NCI-H2081 (cell line): ENCODE measurements at regions not wholly inside any gene's neighbourhood (a gene's known extent, or its start where the extent isn't known, plus 50 kb on each side); places are given as distances from the start of the nearest gene placed in this dataset.

Experiments
- DNase-seq, 2 experiments: peaks; one replicate each; lab custom pipeline; 2025; lab: John Stamatoyannopoulos, UW

DNA sequence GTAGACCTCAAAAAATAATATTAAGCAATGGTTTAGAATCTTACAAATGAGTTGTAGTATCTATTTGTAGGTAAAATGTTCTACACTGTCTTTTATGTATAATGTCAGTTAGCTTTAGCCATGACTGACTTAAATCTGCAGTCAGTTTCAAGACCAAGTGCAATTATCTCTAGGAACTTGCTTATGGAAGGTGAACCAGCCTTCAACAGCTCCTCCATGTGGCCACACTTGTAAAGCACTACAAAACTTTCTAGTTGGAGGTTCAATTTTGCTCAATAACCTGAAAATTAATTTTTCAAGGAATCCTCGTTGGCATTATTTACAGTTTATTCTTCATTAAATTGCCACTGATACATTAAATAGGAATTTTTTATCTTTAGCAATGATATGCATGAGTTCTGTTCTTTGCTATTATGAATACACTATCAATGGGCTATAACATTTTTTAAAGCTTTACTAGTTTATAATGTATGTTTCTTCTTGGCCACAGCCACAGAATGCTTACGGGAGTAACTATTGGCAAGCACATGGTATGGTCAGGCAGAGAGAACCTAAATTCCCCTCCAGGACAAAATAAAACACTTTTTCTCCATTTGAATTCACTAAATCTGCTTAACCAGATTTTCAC lies 315.3 kb upstream of the UBE2E2 start:
- DNase-seq, result peak; percentile 32 to 51

- DNase-seq, result no peak
Measured at GRCh38 chr3:22893101-22893500, 310.0 kb upstream of the UBE2E2 start.

- DNase-seq, result no peak
Measured at GRCh38 chr3:22893644-22894325, 309.3 kb upstream of the UBE2E2 start.

DNA sequence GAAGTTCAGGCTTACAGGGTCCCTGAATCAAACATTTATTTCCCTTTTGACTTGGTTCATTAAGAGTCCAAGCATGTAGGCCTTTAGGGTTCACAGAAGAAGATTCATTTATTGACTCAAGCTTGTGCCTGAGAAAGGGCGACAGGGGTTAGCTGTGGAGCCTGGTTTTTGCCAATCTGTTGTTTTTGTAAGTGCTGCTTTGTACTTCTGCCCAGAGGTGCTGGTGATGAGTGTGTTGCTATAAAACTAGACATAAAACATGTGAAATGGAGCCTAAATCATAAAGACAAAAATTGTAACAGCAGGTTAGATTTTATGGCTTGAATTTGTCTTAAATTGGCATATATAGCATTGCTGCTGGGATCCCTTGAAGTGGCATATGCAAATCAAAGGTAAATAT lies 308.3 kb upstream of the UBE2E2 start:
- DNase-seq, result no peak

DNA sequence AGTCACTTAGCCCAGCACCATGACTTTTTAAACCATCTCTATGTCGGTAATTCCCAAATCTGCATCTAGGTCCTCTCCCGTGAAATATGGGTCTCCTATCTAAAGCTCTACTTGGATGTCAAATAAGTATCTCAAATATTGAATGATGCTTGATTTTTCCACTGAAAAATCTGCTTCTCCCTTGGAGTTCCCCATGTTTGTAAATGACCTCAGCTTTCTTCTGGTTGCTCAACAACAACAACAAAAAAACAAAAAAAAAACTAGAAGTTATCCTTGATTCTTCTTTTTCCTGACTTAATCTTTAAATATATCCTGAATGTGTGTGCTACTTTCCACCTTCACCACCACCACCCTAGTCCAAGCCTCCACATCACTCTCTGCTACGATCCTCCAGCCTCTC lies 307.5 kb upstream of the UBE2E2 start:
- DNase-seq, result no peak

DNA sequence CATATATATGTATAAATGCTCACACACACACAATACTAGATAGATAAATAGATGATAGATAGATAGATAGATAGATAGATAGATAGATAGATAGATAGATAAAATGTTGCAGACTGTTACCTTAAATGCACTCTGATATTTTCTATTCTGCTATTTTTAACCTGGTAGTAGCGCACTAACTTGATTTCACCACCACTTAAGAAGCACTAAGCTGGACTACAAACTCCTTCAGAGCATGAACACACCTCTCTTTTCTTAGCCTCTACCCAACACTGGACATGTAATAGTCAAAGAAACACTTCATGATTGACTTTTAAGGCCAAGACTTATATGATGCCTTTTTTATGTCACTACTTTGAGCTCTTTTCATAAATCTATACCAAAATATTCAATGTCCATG lies 304.6 kb upstream of the UBE2E2 start:
- DNase-seq, result no peak

DNA sequence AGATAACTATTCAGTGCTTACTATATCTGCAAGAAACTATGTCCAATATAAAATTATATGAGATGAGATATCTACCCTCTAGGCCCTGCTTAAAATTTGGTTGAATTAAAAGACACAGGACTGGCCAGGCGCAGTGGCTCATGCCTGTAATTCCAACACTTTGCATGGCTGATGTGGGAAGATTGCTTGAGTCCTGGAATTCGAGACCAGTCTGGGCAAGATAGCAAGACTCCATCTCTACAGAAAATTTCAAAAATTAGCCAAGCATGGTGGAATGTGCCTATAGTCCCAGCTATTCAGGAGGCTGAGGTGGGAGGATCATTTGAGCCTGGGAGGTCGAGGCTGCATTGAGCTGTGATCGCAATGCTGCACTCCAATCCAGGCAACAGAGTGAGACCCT lies 303.7 kb upstream of the UBE2E2 start:
- DNase-seq, result no peak

DNA sequence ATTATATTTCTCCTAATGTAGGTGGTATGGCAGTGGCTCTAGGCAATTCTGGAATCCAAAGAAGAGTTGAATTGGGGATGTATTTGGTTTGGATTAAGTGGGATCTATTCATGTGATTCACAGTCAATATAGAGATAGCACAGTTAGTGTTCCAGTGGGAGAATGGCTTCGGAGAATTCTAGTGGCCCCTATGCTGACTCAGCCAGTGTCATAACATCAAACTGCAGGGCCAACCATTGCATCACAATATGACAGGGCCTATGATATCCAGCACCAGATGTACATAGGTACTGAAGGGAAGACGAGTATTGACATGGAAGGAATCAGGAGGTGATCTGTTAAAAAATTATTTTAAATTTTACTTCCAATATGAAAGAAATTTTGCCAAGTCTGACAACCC lies 302.8 kb upstream of the UBE2E2 start:
- no peak for DNase-seq

- DNase-seq, result no peak
Measured at GRCh38 chr3:22901684-22902083, 301.4 kb upstream of the UBE2E2 start.

DNA sequence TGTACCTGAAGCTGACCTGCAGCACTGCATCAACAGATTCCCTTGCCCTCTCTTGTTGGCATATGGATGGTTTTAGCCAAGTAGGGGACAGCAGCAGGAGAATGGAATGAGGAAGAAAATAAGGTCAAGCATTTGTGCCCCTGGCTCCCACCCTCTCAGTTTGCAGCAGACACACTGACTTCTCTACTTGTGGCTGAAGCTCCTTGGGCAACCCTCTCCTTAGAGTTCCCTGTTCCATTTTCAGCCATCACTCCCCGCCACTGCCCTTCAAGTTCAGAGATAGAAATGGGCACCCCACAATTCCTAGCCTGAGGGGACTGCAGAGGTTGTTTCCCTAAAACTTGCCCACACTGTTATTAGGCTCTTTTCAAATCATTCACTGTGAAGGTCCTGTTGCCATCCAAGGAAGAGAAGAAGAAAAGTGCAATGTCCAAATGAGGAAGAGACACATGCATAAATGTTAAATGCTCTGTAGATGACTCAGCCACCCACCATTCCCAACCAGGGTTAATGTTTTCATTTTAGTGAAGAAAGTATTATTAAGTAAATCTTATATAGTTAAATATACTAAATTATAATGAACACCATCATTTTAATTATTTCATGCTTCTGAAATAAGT lies 295.9 kb upstream of the UBE2E2 start:
- no peak for DNase-seq

- no peak for DNase-seq
Measured at GRCh38 chr3:22907796-22908195, 295.3 kb upstream of the UBE2E2 start.

DNA sequence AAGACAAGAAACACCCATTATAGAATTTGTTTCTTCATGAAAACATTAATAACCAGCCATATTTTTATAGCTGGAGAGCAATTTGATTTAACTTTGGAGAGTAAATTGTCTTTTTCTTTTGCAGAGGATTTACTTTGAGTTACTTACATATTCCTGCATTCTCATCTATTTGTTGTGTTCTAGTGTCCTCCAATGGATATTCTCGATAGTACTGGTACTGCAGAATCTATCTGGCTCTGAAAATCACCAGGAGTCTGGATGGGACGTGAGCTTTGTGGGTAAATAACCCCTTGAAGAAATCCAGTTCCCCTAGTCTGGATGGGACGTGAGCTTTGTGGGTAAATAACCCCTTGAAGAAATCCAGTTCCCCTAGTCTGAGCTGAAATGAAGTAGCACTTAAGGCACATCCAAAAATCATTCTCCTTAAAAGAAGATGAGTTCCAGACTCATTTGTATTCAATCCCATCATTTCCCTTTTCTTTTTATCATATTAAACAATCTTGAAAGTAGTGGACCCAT lies 294.1 kb upstream of the UBE2E2 start:
- no peak for DNase-seq

- DNase-seq, result no peak
Measured at GRCh38 chr3:22916933-22917332, 286.2 kb upstream of the UBE2E2 start.

- no peak for DNase-seq
Measured at GRCh38 chr3:22920006-22920405, 283.1 kb upstream of the UBE2E2 start.

DNA sequence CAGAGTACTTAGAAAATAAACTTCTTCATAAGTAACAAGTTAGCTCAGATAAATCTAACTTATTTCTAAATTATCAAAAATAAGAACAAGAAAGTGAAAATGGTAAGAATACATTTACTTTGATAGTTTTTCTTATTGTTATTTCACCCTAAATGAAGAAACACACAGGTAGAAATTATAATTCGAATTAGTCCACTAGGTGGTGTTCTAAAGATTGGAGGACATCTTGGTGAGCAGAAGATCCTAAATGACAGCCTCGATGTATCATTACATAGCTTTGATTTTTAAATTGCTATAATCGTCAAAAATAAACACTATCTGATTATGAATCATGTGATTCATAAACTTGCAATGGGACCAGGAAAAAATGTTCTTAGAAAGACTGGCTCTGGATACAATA lies 280.8 kb upstream of the UBE2E2 start:
- DNase-seq, result peak in 1 of 2 experiments; percentile 28

GRCh38 chr3:22923711-22924110 lies 279.4 kb upstream of the UBE2E2 start:
- no peak for DNase-seq

- DNase-seq, result no peak
Measured at GRCh38 chr3:22928216-22929110, 274.7 kb upstream of the UBE2E2 start.

DNA sequence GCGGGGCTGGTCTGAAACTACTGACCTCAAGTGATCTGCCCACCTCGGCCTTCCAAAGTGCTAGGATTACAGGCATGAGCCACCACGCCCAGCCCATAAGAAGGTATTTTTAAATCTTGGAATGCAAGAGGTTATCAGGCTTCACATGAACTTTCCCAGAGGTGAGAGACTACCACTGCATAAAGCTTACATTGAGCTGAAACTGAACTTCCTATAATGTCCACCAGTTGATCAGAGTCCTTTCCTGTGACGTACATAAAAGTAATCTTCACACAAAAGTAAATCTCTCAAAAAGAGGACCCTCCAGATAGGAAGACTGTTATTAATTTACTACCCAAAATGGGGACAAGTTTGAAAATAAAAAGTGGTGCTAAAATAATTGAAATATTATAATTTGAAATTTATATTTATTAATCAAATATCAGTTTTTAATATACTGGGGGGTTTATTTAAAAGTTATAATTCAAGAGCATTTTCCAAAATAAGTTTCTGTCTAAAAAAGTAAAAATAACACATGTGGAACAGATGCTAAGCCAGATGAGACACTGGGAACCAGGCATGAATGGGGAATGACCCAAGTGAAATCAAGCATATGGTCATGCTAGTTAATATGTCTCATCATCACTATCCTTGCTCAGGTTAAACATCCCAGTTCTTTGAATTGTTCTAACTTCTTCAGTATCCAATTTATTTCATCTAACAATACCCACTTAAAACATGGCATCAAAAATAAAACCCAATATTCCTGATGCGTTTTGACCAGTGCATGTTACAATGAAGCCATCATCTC lies 269.9 kb upstream of the UBE2E2 start:
- DNase-seq, result no peak

DNA sequence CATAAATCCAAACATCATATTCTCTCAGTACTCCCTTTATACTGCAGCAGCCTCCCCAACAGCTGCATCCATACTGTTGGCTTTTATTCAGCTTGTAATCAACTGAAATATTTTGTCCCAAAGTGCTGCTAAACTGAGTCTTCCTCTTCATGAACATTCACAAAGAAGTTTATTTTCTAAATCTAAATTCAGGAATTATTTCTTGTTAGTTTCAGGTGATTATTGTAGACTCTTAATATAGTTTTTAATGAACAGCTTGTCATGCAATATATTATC lies 269.3 kb upstream of the UBE2E2 start:
- no peak for DNase-seq

GRCh38 chr3:22935040-22935439 lies 268.1 kb upstream of the UBE2E2 start:
- no peak for DNase-seq

DNA sequence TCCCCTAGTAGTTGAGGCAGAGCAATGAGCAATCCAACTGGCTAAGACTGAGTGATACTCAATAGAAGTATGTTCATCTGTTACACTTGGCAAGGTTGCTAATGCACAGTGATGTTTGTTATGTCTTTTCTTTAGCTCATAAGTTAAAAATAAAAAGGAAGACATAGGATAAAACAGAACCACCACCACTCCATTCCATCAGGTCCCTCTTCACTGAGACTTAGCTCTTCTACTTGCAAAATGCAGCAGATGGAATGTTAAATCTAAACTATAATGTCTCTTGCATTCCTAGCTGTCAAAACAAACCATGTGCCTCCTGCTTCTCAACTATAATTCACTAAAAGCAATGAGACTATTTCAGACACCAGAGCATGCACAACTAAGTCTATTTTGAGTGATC lies 265.6 kb upstream of the UBE2E2 start:
- DNase-seq, result no peak

GRCh38 chr3:22938739-22939138 lies 264.4 kb upstream of the UBE2E2 start:
- DNase-seq, result no peak
